GM12878 (cell line): ENCODE measurements at regions not wholly inside any gene's neighbourhood (a gene's known extent, or its start where the extent isn't known, plus 50 kb on each side); places are given as distances from the start of the nearest gene placed in this dataset.

ENCODE experiments used
- ATAC-seq: fragments of 200-7000 bp; cut with Tn5 transposase; 3 replicates; pipeline ENCODE4 v1.9.1; 2020; ENCODE audit warnings: mild to moderate bottlenecking, moderate library complexity
- BruUV-seq: library from RNA; stranded (reverse); fragments of 400-500 nt; replicated peaks from 2 replicates; lab custom pipeline; 2021; lab: Mats Ljungman, UMichigan
- CTCF ChIA-PET: fragments of 300-600 bp; sonication (Branson Sonifier 250); formaldehyde crosslinking; extraction: SDS; loops from one replicate; lab custom pipeline; 2021; ENCODE audit warnings: inconsistent platforms; lab: Yijun Ruan, JAX
- POLR2A ChIA-PET: fragments of 350-600 bp; formaldehyde crosslinking; extraction: SDS; loops from one replicate; lab custom pipeline; 2021; ENCODE audit warnings: inconsistent platforms; lab: Charles Lee
- RAD21 ChIA-PET: fragments of 300-600 bp; sonication (Branson Sonifier 250); formaldehyde crosslinking; loops from one replicate; lab custom pipeline; 2023; ENCODE audit warnings: antibody characterized with exemption; ENCODE audit not compliant: unreplicated experiment; lab: Charles Lee
- SMC1A ChIA-PET: fragments of 300-600 bp; sonication (Branson Sonifier 250); formaldehyde crosslinking; loops from one replicate; lab custom pipeline; 2023; ENCODE audit not compliant: unreplicated experiment, uncharacterized antibody; lab: Charles Lee
- DNase-seq: peaks from one replicate; pipeline ENCODE4 v3.0.0-alpha.2; 2011; ENCODE audit warnings: low read depth, low spot score
- FAIRE-seq: peaks from 3 replicates; lab custom pipeline; 2011; peaks lifted over from hg19 to GRCh38; lab: Jason Lieb, UNC
- H2AFZ ChIP-seq: 2 replicates; pipeline ENCODE4 v1.6.0; 2011; ENCODE audit warnings: low read depth, low read length, control low read depth; ENCODE audit not compliant: control insufficient read depth
- H3K27ac ChIP-seq: 2 replicates; pipeline ENCODE4 v1.5.1; 2011; ENCODE audit warnings: control low read depth; ENCODE audit not compliant: control insufficient read depth, insufficient read depth
- H3K27me3 ChIP-seq, 2 experiments: replicated peaks in 1 of 2; 2 replicates each; pipeline versions ENCODE4 v1.6.0 to v1.6.1; 2011; ENCODE audit warnings: low read length in 1 of 2; ENCODE audit not compliant: control insufficient read depth in 2 of 2, insufficient read depth in 2 of 2
- H3K36me3 ChIP-seq, 2 experiments: 2 replicates each; pipeline ENCODE4 v1.5.1; 2011; ENCODE audit warnings: low read length in 1 of 2; ENCODE audit not compliant: control insufficient read depth in 2 of 2, insufficient read depth in 2 of 2
- H3K4me1 ChIP-seq: 2 replicates; pipeline ENCODE4 v1.6.1; 2011; ENCODE audit warnings: mild to moderate bottlenecking, low read length, moderate library complexity, mixed read lengths; ENCODE audit not compliant: control insufficient read depth, insufficient read depth
- H3K4me2 ChIP-seq: 2 replicates; pipeline ENCODE4 v1.6.0; 2011; ENCODE audit warnings: control low read depth; ENCODE audit not compliant: control insufficient read depth, insufficient read depth
- H3K4me3 ChIP-seq: fragments of 200-600 bp; sonication (generic); 2 replicates; pipeline ENCODE4 v1.5.1; 2016
- H3K79me2 ChIP-seq: 2 replicates; pipeline ENCODE4 v1.6.0; 2011; ENCODE audit warnings: low read length; ENCODE audit not compliant: control insufficient read depth, insufficient read depth
- H3K9ac ChIP-seq: 2 replicates; pipeline ENCODE4 v1.8.0; 2011; ENCODE audit warnings: low read length, control low read depth, mixed read lengths; ENCODE audit not compliant: control insufficient read depth, insufficient read depth
- H3K9me3 ChIP-seq: replicated peaks from 3 replicates; pipeline ENCODE4 v1.5.1; 2011; ENCODE audit warnings: mild to moderate bottlenecking, low read length; ENCODE audit not compliant: control insufficient read depth, insufficient read depth
- H4K20me1 ChIP-seq: 2 replicates; pipeline ENCODE4 v1.6.0; 2011; ENCODE audit not compliant: control insufficient read depth, insufficient read depth
- CBFB ChIP-seq: IDR thresholded peaks from 2 replicates; pipeline ENCODE4 v1.6.1; 2016; ENCODE audit warnings: antibody characterized with exemption, low read depth
- CHD1 ChIP-seq: IDR thresholded peaks from 2 replicates; pipeline ENCODE4 v1.6.1; 2012; ENCODE audit warnings: low read depth, low read length, improper control_type of control experiment
- FOS ChIP-seq: IDR thresholded peaks from 3 replicates; pipeline ENCODE4 v1.6.1; 2011; ENCODE audit warnings: borderline replicate concordance; ENCODE audit not compliant: insufficient read length; ENCODE audit errors: extremely low read depth
- MTA2 ChIP-seq: fragments of 450-650 bp; IDR thresholded peaks from 2 replicates; pipeline ENCODE4 v1.6.1; 2016; ENCODE audit warnings: low read depth, mild to moderate bottlenecking, moderate library complexity
- RAD51 ChIP-seq: fragments of 450-650 bp; IDR thresholded peaks from 2 replicates; pipeline ENCODE4 v1.6.1; 2016; ENCODE audit warnings: moderate library complexity, mild to moderate bottlenecking, inconsistent platforms
- RELA ChIP-seq: fragments of 450-650 bp; IDR thresholded peaks from 2 replicates; pipeline ENCODE4 v1.8.0; 2014; ENCODE audit warnings: borderline replicate concordance; ENCODE audit not compliant: partially characterized antibody
- WGBS: methylation state at CpG from one replicate; pipeline ENCODE4 v1.1.6; 2016; ENCODE audit warnings: low lambda C conversion rate; ENCODE audit not compliant: insufficient replicate concordance, insufficient coverage; ENCODE audit errors: missing lambda C conversion rate; 5-methylcytosine and 5-hydroxymethylcytosine counted together
- in situ Hi-C: fragments of 300-500 bp; cut with MboI; formaldehyde crosslinking; loops from 9 replicates; pipeline ENCODE4 v1.14.3; 2018; ENCODE audit warnings: mixed read lengths
- intact Hi-C: fragments of 100-400 bp; cut with micrococcal nuclease; formaldehyde crosslinking; loops from one replicate; pipeline ENCODE4 v1.14.2; 2022; ENCODE audit not compliant: unreplicated experiment
- TF ChIP-seq, protein P1 (sequence below): fragments of 450-650 bp; IDR thresholded peaks from 2 replicates; pipeline ENCODE4 v1.6.1; 2017; ENCODE audit warnings: mild to moderate bottlenecking, low read depth, inconsistent platforms; ENCODE audit not compliant: poor library complexity, severe bottlenecking

DNA sequence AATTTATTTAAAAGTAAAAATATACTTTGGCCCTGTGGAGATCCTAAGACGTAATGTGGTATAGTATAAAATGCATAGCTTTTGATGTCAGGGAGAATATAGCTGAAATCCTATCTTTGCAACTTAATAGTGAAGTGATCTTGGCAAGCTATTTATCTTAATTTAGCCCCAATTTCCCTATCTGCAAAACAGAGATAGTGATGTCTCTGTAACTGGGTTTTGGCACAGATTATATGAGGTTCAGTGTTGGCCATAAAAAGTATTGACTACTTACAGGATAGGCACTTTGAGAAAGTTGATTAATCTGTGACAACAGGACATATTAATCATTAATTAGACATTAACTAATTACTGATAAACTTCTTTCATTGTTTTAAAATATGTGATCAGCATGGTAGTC is 89.2 kb downstream of the ISL1 start:
- no peaks in the 10 kb centered on the region for H4K20me1 ChIP-seq
- no peak overlapping the region for H3K27ac ChIP-seq
- ATAC-seq (no peak), FAIRE-seq (no peak), DNase-seq (no peak)
- H2AFZ ChIP-seq = no peak overlapping the region
- no peaks in the 10 kb centered on the region for H3K36me3 ChIP-seq
- no peaks in the 10 kb centered on the region for H3K9me3 ChIP-seq
- ChIA-PET RAD21 (no interaction called here), POLR2A (no interaction called here), SMC1A (no interaction called here), CTCF (interaction anchor here (1.1 to 1.8 kb wide), 2 partner anchors 21 to 37 kb away, joined by 3 to 4 read pairs; no protein-coding TSS in a partner anchor)
- no TSS peak for BruUV-seq
- H3K27me3 ChIP-seq = no peaks in the 10 kb centered on the region
- TF ChIP-seq FOS (no peak), CBFB (no peak), MTA2 (no peak), RAD51 (no peak), RELA (no peak)
- TF ChIP-seq, protein P1, sequence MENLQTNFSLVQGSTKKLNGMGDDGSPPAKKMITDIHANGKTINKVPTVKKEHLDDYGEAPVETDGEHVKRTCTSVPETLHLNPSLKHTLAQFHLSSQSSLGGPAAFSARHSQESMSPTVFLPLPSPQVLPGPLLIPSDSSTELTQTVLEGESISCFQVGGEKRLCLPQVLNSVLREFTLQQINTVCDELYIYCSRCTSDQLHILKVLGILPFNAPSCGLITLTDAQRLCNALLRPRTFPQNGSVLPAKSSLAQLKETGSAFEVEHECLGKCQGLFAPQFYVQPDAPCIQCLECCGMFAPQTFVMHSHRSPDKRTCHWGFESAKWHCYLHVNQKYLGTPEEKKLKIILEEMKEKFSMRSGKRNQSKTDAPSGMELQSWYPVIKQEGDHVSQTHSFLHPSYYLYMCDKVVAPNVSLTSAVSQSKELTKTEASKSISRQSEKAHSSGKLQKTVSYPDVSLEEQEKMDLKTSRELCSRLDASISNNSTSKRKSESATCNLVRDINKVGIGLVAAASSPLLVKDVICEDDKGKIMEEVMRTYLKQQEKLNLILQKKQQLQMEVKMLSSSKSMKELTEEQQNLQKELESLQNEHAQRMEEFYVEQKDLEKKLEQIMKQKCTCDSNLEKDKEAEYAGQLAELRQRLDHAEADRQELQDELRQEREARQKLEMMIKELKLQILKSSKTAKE = no peak
- intact Hi-C loops = no loop called here
- H3K9ac ChIP-seq = no peak overlapping the region
- no peak overlapping the region for H3K4me2 ChIP-seq
- H3K79me2 ChIP-seq = no peaks in the 10 kb centered on the region
- WGBS = 5% methylated on average over 1 of the region's 1 CpG
- no peak overlapping the region for H3K4me3 ChIP-seq
- H3K4me1 ChIP-seq = no peaks in the 10 kb centered on the region
- in situ Hi-C loops = no loop called here

DNA sequence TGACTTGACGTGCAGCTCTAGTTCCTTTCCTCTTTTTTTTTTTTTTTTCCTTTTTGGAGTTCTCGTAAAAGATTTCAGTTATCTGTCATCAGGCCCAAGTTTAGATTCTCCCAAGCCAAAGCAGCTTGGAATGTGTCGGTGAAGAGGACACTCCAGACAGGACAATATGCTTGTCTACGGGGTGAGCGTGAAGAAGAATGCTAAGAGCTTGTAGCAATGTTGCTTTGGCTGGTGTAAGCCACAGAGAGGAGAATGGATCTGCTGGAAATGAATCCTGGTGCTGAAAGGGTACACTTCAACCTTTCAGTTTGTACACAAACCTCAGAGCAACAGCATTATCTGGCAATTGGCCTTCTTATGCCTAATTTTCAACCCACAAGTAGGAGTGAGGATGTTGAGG is 92.4 kb downstream of the ISL1 start:
- intact Hi-C loops (no loop called here), in situ Hi-C loops (no loop called here)
- Histone ChIP-seq H3K27me3 (no peaks in the 10 kb centered on the region), H3K79me2 (no peaks in the 10 kb centered on the region), H3K4me2 (no peak overlapping the region), H2AFZ (no peak overlapping the region), H3K9ac (no peak overlapping the region), H3K4me1 (no peaks in the 10 kb centered on the region), H3K4me3 (no peak overlapping the region), H3K27ac (no peak overlapping the region), H4K20me1 (no peaks in the 10 kb centered on the region), H3K36me3 (no peaks in the 10 kb centered on the region), H3K9me3 (no peaks in the 10 kb centered on the region)
- no peak for DNase-seq
- CTCF ChIA-PET = no interaction called here
- RAD21 ChIA-PET = interaction anchor here (0.6 kb wide), 1 partner anchor 630 kb away, joined by 3 read pairs; no protein-coding TSS in a partner anchor
- no TSS peak for BruUV-seq
- POLR2A ChIA-PET = no interaction called here
- no peak for TF ChIP-seq CHD1
- no peak for ATAC-seq
- SMC1A ChIA-PET = no interaction called here
- 5% methylated on average over 5 of the region's 5 CpGs for WGBS
- FAIRE-seq = no peak
